Endothelial cell of umbilical vein (primary cell): ENCODE measurements at regions not wholly inside any gene's neighbourhood (a gene's known extent, or its start where the extent isn't known, plus 50 kb on each side); places are given as distances from the start of the nearest gene placed in this dataset.

Source experiments
- BruUV-seq: library from RNA; stranded (reverse); fragments of 400-500 nt; replicated peaks from 2 replicates; lab custom pipeline; 2021; lab: Mats Ljungman, UMichigan
- CTCF ChIA-PET: fragments of 300-600, 350-600 bp; sonication (Branson Sonifier 250); formaldehyde crosslinking; loops from one replicate; lab custom pipeline; 2021; ENCODE audit warnings: antibody characterized with exemption, inconsistent platforms; lab: Charles Lee
- POLR2A ChIA-PET: fragments of 300-600, 350-600 bp; sonication (Branson Sonifier 250); formaldehyde crosslinking; loops from one replicate; lab custom pipeline; 2021; ENCODE audit warnings: antibody characterized with exemption, inconsistent platforms; lab: Charles Lee
- DNase-seq: peaks from one replicate; pipeline ENCODE4 v3.0.0-alpha.2; 2011; ENCODE audit warnings: low read depth, low spot score
- FAIRE-seq: peaks from 2 replicates; lab custom pipeline; 2011; peaks lifted over from hg19 to GRCh38; lab: Jason Lieb, UNC
- H2AFZ ChIP-seq: 2 replicates; pipeline ENCODE4 v1.6.0; 2012; ENCODE audit warnings: low read depth, low read length, control low read depth, inconsistent platforms
- H3K27ac ChIP-seq: 2 replicates; pipeline ENCODE4 v1.5.1; 2011; ENCODE audit warnings: low read depth, mild to moderate bottlenecking, control low read depth, low read length, moderate library complexity; ENCODE audit not compliant: insufficient read depth
- H3K27me3 ChIP-seq, 2 experiments: 2 replicates each; pipeline versions ENCODE4 v1.6.0 to v1.6.1; 2011; ENCODE audit warnings: low read length in 2 of 2, mixed read lengths in 1 of 2; ENCODE audit not compliant: control insufficient read depth in 2 of 2, insufficient read depth in 2 of 2
- H3K36me3 ChIP-seq, 2 experiments: 2 replicates in 1 of 2; 3 replicates in 1 of 2; pipeline ENCODE4 v1.5.1; 2011; ENCODE audit warnings: low read length in 2 of 2, mild to moderate bottlenecking in 1 of 2, moderate library complexity in 1 of 2; ENCODE audit not compliant: control insufficient read depth in 2 of 2, insufficient read depth in 2 of 2; ENCODE audit errors: extremely low read depth in 1 of 2
- H3K4me1 ChIP-seq: 3 replicates; pipeline ENCODE4 v1.5.1; 2011; ENCODE audit warnings: mild to moderate bottlenecking, low read length; ENCODE audit not compliant: control insufficient read depth, insufficient read depth; ENCODE audit errors: extremely low read depth
- H3K4me2 ChIP-seq: 2 replicates; pipeline ENCODE4 v1.6.1; 2011; ENCODE audit warnings: low read length, control low read depth, mixed read lengths; ENCODE audit not compliant: insufficient read depth
- H3K4me3 ChIP-seq, 3 experiments: fragments of 200-600 bp in 1 of 3; sonication (generic), shearing (Covaris generic) in 1 of 3; replicated peaks in 1 of 3; 2 replicates each; pipeline ENCODE4 v1.5.1; 2011 to 2016; ENCODE audit warnings: control low read depth in 3 of 3, low read length in 3 of 3, mild to moderate bottlenecking in 2 of 3, inconsistent platforms in 1 of 3, low read depth in 1 of 3, moderate library complexity in 1 of 3; ENCODE audit not compliant: insufficient read depth in 1 of 3
- H3K79me2 ChIP-seq: 2 replicates; pipeline ENCODE4 v1.6.0; 2012; ENCODE audit warnings: low read length, inconsistent platforms; ENCODE audit not compliant: control insufficient read depth, insufficient read depth
- H3K9ac ChIP-seq: replicated peaks from 2 replicates; pipeline ENCODE3; 2011; ENCODE audit warnings: low read length, control low read depth; ENCODE audit not compliant: insufficient read depth; ENCODE audit errors: extremely low read depth
- H3K9me1 ChIP-seq: replicated peaks from 3 replicates; pipeline ENCODE4 v1.6.0; 2011; ENCODE audit warnings: mild to moderate bottlenecking, low read length; ENCODE audit not compliant: control insufficient read depth, insufficient read depth; ENCODE audit errors: extremely low read depth
- H3K9me3 ChIP-seq: replicated peaks from 2 replicates; pipeline ENCODE4 v1.5.1; 2012; ENCODE audit warnings: low read length, inconsistent platforms; ENCODE audit not compliant: control insufficient read depth, insufficient read depth
- H4K20me1 ChIP-seq: replicated peaks from 2 replicates; pipeline ENCODE3; 2011; ENCODE audit warnings: mild to moderate bottlenecking, low read length; ENCODE audit not compliant: control insufficient read depth, insufficient read depth; ENCODE audit errors: extremely low read depth
- CTCF ChIP-seq, 2 donors: IDR thresholded peaks; 1 replicate in 1 of 2; 2 replicates in 1 of 2; pipeline ENCODE4 v1.5.1; 2011; ENCODE audit warnings: low read length in 2 of 2, mild to moderate bottlenecking in 2 of 2, moderate library complexity in 2 of 2, control low read depth in 1 of 2, inconsistent platforms in 1 of 2, low read depth in 1 of 2; ENCODE audit not compliant: insufficient read depth in 1 of 2; ENCODE audit errors: extremely low read depth in 1 of 2
- FOS ChIP-seq: IDR thresholded peaks from 2 replicates; pipeline ENCODE4 v1.6.1; 2011; ENCODE audit warnings: mild to moderate bottlenecking, low read length, moderate library complexity, borderline replicate concordance; ENCODE audit not compliant: insufficient read depth
- GATA2 ChIP-seq: IDR thresholded peaks from 2 replicates; pipeline ENCODE4 v1.7.0; 2011; ENCODE audit warnings: low read depth, mild to moderate bottlenecking, moderate library complexity, mixed read lengths, low read length; ENCODE audit not compliant: insufficient read length, insufficient read depth
- MAX ChIP-seq: IDR thresholded peaks from 2 replicates; pipeline ENCODE4 v1.6.1; 2011; ENCODE audit not compliant: insufficient read depth, insufficient read length
- MYC ChIP-seq: IDR thresholded peaks from one replicate; pipeline ENCODE4 v1.6.1; 2011; ENCODE audit warnings: mild to moderate bottlenecking, low read depth, low read length
- dilution Hi-C: fragments of 300-500 bp; cut with MboI; formaldehyde crosslinking; loops from one replicate; pipeline ENCODE4 v1.15.0; 2019; ENCODE audit warnings: low sequenced_read_pairs; ENCODE audit not compliant: extremely low pct_ligation_motif_present
- intact Hi-C: fragments of 100-400 bp; cut with micrococcal nuclease; formaldehyde crosslinking; loops from one replicate; pipeline ENCODE4 v1.10.0; 2022

- no peaks in the 10 kb centered on the region for H3K27me3 ChIP-seq
- POLR2A ChIA-PET: no interaction called here
- no peak overlapping the region for H3K27ac ChIP-seq
- intact Hi-C loops: no loop called here
- H3K9me3 ChIP-seq: no peaks in the 10 kb centered on the region
- no peaks in the 10 kb centered on the region for H3K4me1 ChIP-seq
- BruUV-seq: no TSS peak
- H3K9me1 ChIP-seq: no peaks in the 10 kb centered on the region
- no peaks in the 10 kb centered on the region for H3K36me3 ChIP-seq
- H3K9ac ChIP-seq: no peak overlapping the region
- no peak overlapping the region for H3K4me2 ChIP-seq
- no peaks in the 10 kb centered on the region for H3K79me2 ChIP-seq
- DNase-seq (no peak), FAIRE-seq (no peak)
- no peaks in the 10 kb centered on the region for H4K20me1 ChIP-seq
- dilution Hi-C loops: no loop called here
- TF ChIP-seq MAX: no peak
- H2AFZ ChIP-seq: no peak overlapping the region
- CTCF ChIA-PET: no interaction called here
- no peak overlapping the region for H3K4me3 ChIP-seq
Measured at GRCh38 chr15:26358708-26359107, 414.2 kb downstream of the GABRB3 start.

- ChIA-PET POLR2A (no interaction called here), CTCF (no interaction called here)
- dilution Hi-C loops (no loop called here), intact Hi-C loops (no loop called here)
- no peak overlapping the region for H3K9ac ChIP-seq
- TF ChIP-seq GATA2 (no peak), FOS (no peak), MAX (no peak), MYC (no peak), CTCF (IDR thresholded peaks at IDR 0.05; ENCODE audit: extremely low read depth in 1 of 2, insufficient read depth in 1 of 2, low read depth in 1 of 2, low read length in 2 of 2) (no peak)
- H3K36me3 ChIP-seq: no peaks in the 10 kb centered on the region
- no peak overlapping the region for H3K27ac ChIP-seq
- H3K79me2 ChIP-seq: no peaks in the 10 kb centered on the region
- H4K20me1 ChIP-seq: no peaks in the 10 kb centered on the region
- H3K9me3 ChIP-seq: no peaks in the 10 kb centered on the region
- H3K9me1 ChIP-seq: no peaks in the 10 kb centered on the region
- DNase-seq: no peak
- no peak overlapping the region for H3K4me2 ChIP-seq
- H3K4me1 ChIP-seq: no peaks in the 10 kb centered on the region
- H3K4me3 ChIP-seq: no peak overlapping the region
- H2AFZ ChIP-seq: no peak overlapping the region
- H3K27me3 ChIP-seq: no peaks in the 10 kb centered on the region
- no peak for FAIRE-seq
- no TSS peak for BruUV-seq
Measured at GRCh38 chr15:26357653-26358052, 415.2 kb downstream of the GABRB3 start.
